Right lobe of liver (tissue), 4 donors: ENCODE measurements at regions not wholly inside any gene's neighbourhood (a gene's known extent, or its start where the extent isn't known, plus 50 kb on each side); places are given as distances from the start of the nearest gene placed in this dataset.
"Not testable (repeated sequence)": the region's sequence is repeated elsewhere in the genome, so short reads cannot be mapped to it uniquely, and the experiment has no call there.

Source experiments
- CTCF ChIP-seq, 4 donors: fragments of 200-600 bp in 3 of 4; fragments of 450-650 bp in 1 of 4; IDR thresholded peaks; one replicate each; pipeline versions ENCODE4 v1.5.1 to v1.8.0; 2016 to 2022; ENCODE audit warnings: antibody characterized with exemption in 4 of 4, mild to moderate bottlenecking in 2 of 4
- POLR2A ChIP-seq: fragments of 450-650 bp; IDR thresholded peaks from one replicate; pipeline ENCODE4 v1.6.1; 2017; ENCODE audit warnings: antibody characterized with exemption, mild to moderate bottlenecking
- donor health status: DM: no; HTN: no; CAD: no.
- donor health status: DM: no; HTN: no; CAD: no.
- donor health status: DM: no; HTN: yes; CAD: no.

DNA sequence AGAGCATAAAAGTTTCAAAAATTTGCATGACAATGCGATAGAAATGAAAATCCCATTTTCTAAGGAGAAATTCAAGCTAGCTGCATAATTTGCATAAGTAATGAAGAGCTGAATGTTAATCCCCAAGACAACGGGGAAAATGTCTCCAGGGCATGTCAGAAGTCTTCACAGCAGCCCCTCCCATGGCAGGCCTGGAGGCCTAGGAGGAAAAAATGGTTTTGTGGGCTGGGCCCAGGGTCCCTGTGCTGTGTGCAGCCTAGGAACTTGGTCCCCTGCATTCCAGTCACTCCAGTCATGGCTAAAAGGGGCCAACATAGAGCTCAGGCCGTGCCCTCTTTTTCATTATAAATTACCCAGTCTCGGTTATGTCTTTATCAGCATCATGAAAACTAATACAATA is 494.1 kb upstream of the NR5A2 start:
- TF ChIP-seq CTCF (IDR thresholded peaks at IDR 0.05); POLR2A: not testable (repeated sequence)
